ENCODE measurements at regions not wholly inside any gene's neighbourhood (a gene's known extent, or its start where the extent isn't known, plus 50 kb on each side); places are given as distances from the start of the nearest gene placed in this dataset.

GRCh38 chr1:55912438-55912837 is 666.9 kb downstream of the PLPP3 start:
- TF ChIP-seq CTCF (conservative IDR thresholded peaks at IDR 0.05; ENCODE audit: low read depth, low read length) (no peak), EZH2 (IDR thresholded peaks at IDR 0.05; ENCODE audit: low read length, unreplicated experiment) (no peak)
